GM23338 (cell line): ENCODE measurements at regions not wholly inside any gene's neighbourhood (a gene's known extent, or its start where the extent isn't known, plus 50 kb on each side); places are given as distances from the start of the nearest gene placed in this dataset.
"Not testable (repeated sequence)": the region's sequence is repeated elsewhere in the genome, so short reads cannot be mapped to it uniquely, and the experiment has no call there.

ENCODE experiments used
- ATAC-seq: fragments of 200-7000 bp; cut with Tn5 transposase; 3 replicates; pipeline ENCODE4 v1.9.1; 2020
- DNase-seq: peaks from one replicate; pipeline ENCODE4 v3.0.0-alpha.2; 2015; ENCODE audit warnings: low spot score
- H2AFZ ChIP-seq: fragments of 200-600 bp; sonication (generic); 2 replicates; pipeline ENCODE4 v1.8.0; 2016; ENCODE audit warnings: antibody characterized with exemption, mild to moderate bottlenecking, moderate library complexity
- H3F3A ChIP-seq: fragments of 200-600 bp; sonication (generic); replicated peaks from 2 replicates; pipeline ENCODE4 v1.8.0; 2017; ENCODE audit warnings: antibody characterized with exemption, mixed run types, low read depth
- H3K27ac ChIP-seq: fragments of 200-600 bp; sonication (generic); 2 replicates; pipeline ENCODE4 v1.6.1; 2016; ENCODE audit warnings: low read depth
- H3K27me3 ChIP-seq: fragments of 200-600 bp; sonication (generic); 2 replicates; pipeline ENCODE4 v1.8.0; 2016; ENCODE audit warnings: mild to moderate bottlenecking, mixed run types, moderate library complexity; ENCODE audit not compliant: insufficient read depth
- H3K36me3 ChIP-seq: fragments of 200-600 bp; sonication (generic); 2 replicates; pipeline ENCODE4 v1.8.0; 2016; ENCODE audit warnings: mild to moderate bottlenecking; ENCODE audit not compliant: insufficient read depth
- H3K4me1 ChIP-seq: fragments of 200-600 bp; sonication (generic); 2 replicates; pipeline ENCODE4 v1.8.0; 2016; ENCODE audit warnings: mild to moderate bottlenecking, moderate library complexity; ENCODE audit not compliant: insufficient read depth
- H3K4me2 ChIP-seq: fragments of 200-600 bp; sonication (generic); 2 replicates; pipeline ENCODE4 v1.7.1; 2017; ENCODE audit warnings: mixed run types
- H3K4me3 ChIP-seq: fragments of 200-600 bp; sonication (generic); 2 replicates; pipeline ENCODE4 v1.6.1; 2016; ENCODE audit warnings: mixed run types
- H3K79me2 ChIP-seq: fragments of 200-600 bp; sonication (generic); replicated peaks from 2 replicates; pipeline ENCODE4 v1.8.0; 2017; ENCODE audit warnings: mild to moderate bottlenecking; ENCODE audit not compliant: insufficient read depth
- H3K9me2 ChIP-seq: fragments of 200-600 bp; sonication (generic); 2 replicates; pipeline ENCODE4 v1.8.0; 2017; ENCODE audit not compliant: insufficient read depth
- H4K20me1 ChIP-seq: fragments of 200-600 bp; sonication (generic); replicated peaks from 2 replicates; pipeline ENCODE4 v1.8.0; 2017; ENCODE audit warnings: mild to moderate bottlenecking; ENCODE audit not compliant: insufficient read depth
- H3K27ac Mint-ChIP-seq: 2 replicates; pipeline ENCODE4 v1.8.0; 2020; ENCODE audit warnings: inconsistent platforms, mild to moderate bottlenecking, moderate library complexity, mixed read lengths
- H3K27me3 Mint-ChIP-seq: 3 replicates; pipeline ENCODE4 v1.8.0; 2022; ENCODE audit warnings: low read depth, mild to moderate bottlenecking, moderate library complexity, mixed read lengths, inconsistent platforms; ENCODE audit not compliant: insufficient read depth, poor library complexity
- H3K36me3 Mint-ChIP-seq: 3 replicates; pipeline ENCODE4 v1.8.0; 2021; ENCODE audit warnings: low read depth, mild to moderate bottlenecking, inconsistent platforms, moderate library complexity, mixed read lengths
- H3K4me1 Mint-ChIP-seq: 3 replicates; pipeline ENCODE4 v1.8.0; 2020; ENCODE audit warnings: mild to moderate bottlenecking, inconsistent platforms, mixed read lengths
- H3K4me3 Mint-ChIP-seq: 3 replicates; pipeline ENCODE4 v1.8.0; 2021; ENCODE audit warnings: moderate library complexity, mild to moderate bottlenecking, inconsistent platforms, mixed read lengths
- H3K9me3 Mint-ChIP-seq: 3 replicates; pipeline ENCODE4 v1.8.0; 2020; ENCODE audit warnings: moderate library complexity, mild to moderate bottlenecking, inconsistent platforms, mixed read lengths
- TF ChIP-seq, protein P1 (sequence below): fragments of 250-450 bp; sonication (Bioruptor Pico); IDR thresholded peaks from 2 replicates; pipeline ENCODE4 v1.5.0; 2020; ENCODE audit warnings: mild to moderate bottlenecking, moderate library complexity
- TF ChIP-seq, protein P2 (sequence below): IDR thresholded peaks from 2 replicates; pipeline ENCODE4 v1.6.1; 2016; ENCODE audit warnings: antibody characterized with exemption

DNA sequence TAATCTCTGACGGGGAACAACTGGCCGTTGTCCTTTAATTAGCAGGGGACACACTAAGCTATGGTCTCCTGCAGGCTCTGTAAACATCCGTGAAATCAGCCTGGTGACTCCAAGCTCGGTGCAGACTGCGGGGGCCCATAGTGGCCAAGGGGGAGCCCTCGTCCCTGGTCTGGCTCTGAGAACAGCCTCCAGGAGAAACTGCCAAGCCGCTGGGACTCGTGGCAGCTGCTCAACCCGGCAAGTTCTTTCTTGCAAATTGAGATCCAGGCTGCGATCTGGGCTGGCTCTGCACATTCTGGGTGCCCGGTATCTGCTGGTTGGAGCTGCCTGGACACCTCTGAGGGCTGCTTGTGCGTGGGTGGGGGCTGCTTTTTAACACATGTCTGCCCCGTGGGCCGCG, 71.6 kb upstream of the ZNF479 start:
- ATAC-seq, H3K4me3 ChIP-seq, H3K27ac Mint-ChIP-seq, H4K20me1 ChIP-seq, H2AFZ ChIP-seq, H3K4me3 Mint-ChIP-seq, H3K27me3 Mint-ChIP-seq, H3K27me3 ChIP-seq, H3K79me2 ChIP-seq, H3K9me2 ChIP-seq, H3K27ac ChIP-seq, H3K4me1 Mint-ChIP-seq, H3F3A ChIP-seq, DNase-seq, H3K4me2 ChIP-seq, H3K36me3 ChIP-seq, H3K4me1 ChIP-seq: not testable (repeated sequence)
- Mint-ChIP-seq H3K9me3 (peaks cover 69% of the 10 kb centered on the region), H3K36me3 (peaks cover 32% of the 10 kb centered on the region)

DNA sequence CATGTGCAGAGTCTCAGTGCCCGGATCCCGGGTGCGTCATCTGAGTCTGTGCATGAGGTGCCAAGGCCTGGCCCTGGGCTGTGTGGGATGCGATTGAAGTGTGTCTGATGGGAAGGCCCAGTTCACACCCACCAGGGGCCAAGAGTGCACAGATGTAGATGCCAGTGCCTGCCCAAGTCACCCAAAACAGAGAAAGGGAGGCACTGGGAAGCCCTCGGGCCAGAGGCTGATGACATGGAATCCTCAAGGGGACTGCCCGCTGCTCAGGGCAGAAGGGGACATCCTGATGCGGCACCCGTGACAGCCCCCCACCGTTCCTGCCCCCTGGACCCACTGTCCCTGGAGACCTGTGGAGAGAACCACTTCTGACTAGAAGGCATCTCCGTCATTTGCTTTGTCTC, 72.2 kb upstream of the ZNF479 start:
- no peak overlapping the region for H3K4me3 Mint-ChIP-seq
- H3K4me2 ChIP-seq, result no peak overlapping the region
- ATAC-seq (no peak), DNase-seq (no peak)
- H3K36me3 Mint-ChIP-seq, result peaks cover 37% of the 10 kb centered on the region
- H3K36me3 ChIP-seq, result 0 out of 2 replicates have a peak, but pooled peaks cover 5% of the 10 kb centered on the region
- H2AFZ ChIP-seq, result no peak overlapping the region
- no peaks in the 10 kb centered on the region for H3K9me2 ChIP-seq
- no peaks in the 10 kb centered on the region for H3K79me2 ChIP-seq
- peaks cover 74% of the 10 kb centered on the region for H3K9me3 Mint-ChIP-seq
- no peaks in the 10 kb centered on the region for H3K27me3 ChIP-seq
- H3K27ac Mint-ChIP-seq, result no peak overlapping the region
- no peaks in the 10 kb centered on the region for H3K4me1 Mint-ChIP-seq
- H4K20me1 ChIP-seq, result no peaks in the 10 kb centered on the region
- H3K4me3 ChIP-seq, result no peak overlapping the region
- no peaks in the 10 kb centered on the region for H3F3A ChIP-seq
- H3K4me1 ChIP-seq, result no peaks in the 10 kb centered on the region
- no peak overlapping the region for H3K27ac ChIP-seq
- TF ChIP-seq, protein P1, sequence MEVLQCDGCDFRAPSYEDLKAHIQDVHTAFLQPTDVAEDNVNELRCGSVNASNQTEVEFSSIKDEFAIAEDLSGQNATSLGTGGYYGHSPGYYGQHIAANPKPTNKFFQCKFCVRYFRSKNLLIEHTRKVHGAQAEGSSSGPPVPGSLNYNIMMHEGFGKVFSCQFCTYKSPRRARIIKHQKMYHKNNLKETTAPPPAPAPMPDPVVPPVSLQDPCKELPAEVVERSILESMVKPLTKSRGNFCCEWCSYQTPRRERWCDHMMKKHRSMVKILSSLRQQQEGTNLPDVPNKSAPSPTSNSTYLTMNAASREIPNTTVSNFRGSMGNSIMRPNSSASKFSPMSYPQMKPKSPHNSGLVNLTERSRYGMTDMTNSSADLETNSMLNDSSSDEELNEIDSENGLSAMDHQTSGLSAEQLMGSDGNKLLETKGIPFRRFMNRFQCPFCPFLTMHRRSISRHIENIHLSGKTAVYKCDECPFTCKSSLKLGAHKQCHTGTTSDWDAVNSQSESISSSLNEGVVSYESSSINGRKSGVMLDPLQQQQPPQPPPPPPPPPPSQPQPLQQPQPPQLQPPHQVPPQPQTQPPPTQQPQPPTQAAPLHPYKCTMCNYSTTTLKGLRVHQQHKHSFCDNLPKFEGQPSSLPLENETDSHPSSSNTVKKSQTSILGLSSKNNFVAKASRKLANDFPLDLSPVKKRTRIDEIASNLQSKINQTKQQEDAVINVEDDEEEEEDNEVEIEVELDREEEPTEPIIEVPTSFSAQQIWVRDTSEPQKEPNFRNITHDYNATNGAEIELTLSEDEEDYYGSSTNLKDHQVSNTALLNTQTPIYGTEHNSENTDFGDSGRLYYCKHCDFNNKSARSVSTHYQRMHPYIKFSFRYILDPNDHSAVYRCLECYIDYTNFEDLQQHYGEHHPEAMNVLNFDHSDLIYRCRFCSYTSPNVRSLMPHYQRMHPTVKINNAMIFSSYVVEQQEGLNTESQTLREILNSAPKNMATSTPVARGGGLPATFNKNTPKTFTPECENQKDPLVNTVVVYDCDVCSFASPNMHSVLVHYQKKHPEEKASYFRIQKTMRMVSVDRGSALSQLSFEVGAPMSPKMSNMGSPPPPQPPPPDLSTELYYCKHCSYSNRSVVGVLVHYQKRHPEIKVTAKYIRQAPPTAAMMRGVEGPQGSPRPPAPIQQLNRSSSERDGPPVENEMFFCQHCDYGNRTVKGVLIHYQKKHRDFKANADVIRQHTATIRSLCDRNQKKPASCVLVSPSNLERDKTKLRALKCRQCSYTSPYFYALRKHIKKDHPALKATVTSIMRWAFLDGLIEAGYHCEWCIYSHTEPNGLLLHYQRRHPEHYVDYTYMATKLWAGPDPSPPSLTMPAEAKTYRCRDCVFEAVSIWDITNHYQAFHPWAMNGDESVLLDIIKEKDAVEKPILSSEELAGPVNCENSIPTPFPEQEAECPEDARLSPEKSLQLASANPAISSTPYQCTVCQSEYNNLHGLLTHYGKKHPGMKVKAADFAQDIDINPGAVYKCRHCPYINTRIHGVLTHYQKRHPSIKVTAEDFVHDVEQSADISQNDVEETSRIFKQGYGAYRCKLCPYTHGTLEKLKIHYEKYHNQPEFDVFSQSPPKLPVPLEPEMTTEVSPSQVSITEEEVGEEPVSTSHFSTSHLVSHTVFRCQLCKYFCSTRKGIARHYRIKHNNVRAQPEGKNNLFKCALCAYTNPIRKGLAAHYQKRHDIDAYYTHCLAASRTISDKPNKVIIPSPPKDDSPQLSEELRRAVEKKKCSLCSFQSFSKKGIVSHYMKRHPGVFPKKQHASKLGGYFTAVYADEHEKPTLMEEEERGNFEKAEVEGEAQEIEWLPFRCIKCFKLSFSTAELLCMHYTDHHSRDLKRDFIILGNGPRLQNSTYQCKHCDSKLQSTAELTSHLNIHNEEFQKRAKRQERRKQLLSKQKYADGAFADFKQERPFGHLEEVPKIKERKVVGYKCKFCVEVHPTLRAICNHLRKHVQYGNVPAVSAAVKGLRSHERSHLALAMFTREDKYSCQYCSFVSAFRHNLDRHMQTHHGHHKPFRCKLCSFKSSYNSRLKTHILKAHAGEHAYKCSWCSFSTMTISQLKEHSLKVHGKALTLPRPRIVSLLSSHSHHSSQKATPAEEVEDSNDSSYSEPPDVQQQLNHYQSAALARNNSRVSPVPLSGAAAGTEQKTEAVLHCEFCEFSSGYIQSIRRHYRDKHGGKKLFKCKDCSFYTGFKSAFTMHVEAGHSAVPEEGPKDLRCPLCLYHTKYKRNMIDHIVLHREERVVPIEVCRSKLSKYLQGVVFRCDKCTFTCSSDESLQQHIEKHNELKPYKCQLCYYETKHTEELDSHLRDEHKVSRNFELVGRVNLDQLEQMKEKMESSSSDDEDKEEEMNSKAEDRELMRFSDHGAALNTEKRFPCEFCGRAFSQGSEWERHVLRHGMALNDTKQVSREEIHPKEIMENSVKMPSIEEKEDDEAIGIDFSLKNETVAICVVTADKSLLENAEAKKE (CRISPR knock-in tag), result no peak
- TF ChIP-seq, protein P2, sequence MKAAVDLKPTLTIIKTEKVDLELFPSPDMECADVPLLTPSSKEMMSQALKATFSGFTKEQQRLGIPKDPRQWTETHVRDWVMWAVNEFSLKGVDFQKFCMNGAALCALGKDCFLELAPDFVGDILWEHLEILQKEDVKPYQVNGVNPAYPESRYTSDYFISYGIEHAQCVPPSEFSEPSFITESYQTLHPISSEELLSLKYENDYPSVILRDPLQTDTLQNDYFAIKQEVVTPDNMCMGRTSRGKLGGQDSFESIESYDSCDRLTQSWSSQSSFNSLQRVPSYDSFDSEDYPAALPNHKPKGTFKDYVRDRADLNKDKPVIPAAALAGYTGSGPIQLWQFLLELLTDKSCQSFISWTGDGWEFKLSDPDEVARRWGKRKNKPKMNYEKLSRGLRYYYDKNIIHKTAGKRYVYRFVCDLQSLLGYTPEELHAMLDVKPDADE, result no peak
- peaks cover 4% of the 10 kb centered on the region for H3K27me3 Mint-ChIP-seq
